Skeletal muscle cell (primary cell): ENCODE measurements at regions not wholly inside any gene's neighbourhood (a gene's known extent, or its start where the extent isn't known, plus 50 kb on each side); places are given as distances from the start of the nearest gene placed in this dataset.
A peak's percentile ranks its signal among the peaks of the same experiment; 100 is the strongest.
"Not testable (repeated sequence)": the region's sequence is repeated elsewhere in the genome, so short reads cannot be mapped to it uniquely, and the experiment has no call there.

Experiments
- DNase-seq: peaks from one replicate; pipeline ENCODE4 v3.0.0-alpha.2; 2010; ENCODE audit warnings: low read depth
- H3K4me3 ChIP-seq: 2 replicates; pipeline ENCODE4 v1.5.1; 2011; ENCODE audit warnings: low read depth, mild to moderate bottlenecking, control low read depth, low read length, moderate library complexity

GRCh38 chr2:49367003-49367402 is 212.7 kb upstream of the FSHR start:
- DNase-seq = no peak
- H3K4me3 ChIP-seq = no peak overlapping the region

GRCh38 chr2:49360407-49360767 is 206.1 kb upstream of the FSHR start:
- no peak for DNase-seq
- H3K4me3 ChIP-seq = no peak overlapping the region

DNA sequence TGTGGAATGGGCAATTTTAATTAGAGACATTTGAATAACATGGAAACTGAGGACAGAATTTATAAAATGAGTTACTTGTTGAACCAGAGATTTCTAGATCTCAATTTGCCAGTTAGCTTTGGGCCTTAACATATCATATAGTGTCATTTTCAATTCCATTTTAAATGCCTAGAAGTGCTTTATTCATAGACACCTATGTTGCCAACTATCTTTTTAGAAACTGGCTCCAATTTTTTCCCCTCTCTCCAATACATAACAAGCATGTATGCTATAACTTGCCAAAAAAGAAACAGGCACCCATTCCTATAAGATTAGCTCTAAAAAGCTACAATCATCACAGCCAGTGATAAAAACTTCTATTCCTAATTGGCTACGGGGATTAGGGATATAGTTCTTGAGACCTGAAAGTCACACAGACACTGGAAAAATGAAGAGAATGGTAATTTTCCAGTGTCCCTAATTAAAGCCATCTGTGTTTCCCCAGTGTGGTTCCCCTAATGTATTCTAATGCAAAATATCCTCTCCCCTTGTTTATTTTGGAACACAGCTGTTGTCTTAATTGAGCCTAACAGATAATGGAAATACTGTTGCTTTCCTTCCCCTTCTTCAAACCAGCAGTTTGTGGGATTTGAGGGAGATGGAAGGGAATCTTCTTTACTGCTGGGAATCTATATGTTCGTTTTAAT is 205.5 kb upstream of the FSHR start:
- DNase-seq = no peak
- H3K4me3 ChIP-seq = no peak overlapping the region

DNA sequence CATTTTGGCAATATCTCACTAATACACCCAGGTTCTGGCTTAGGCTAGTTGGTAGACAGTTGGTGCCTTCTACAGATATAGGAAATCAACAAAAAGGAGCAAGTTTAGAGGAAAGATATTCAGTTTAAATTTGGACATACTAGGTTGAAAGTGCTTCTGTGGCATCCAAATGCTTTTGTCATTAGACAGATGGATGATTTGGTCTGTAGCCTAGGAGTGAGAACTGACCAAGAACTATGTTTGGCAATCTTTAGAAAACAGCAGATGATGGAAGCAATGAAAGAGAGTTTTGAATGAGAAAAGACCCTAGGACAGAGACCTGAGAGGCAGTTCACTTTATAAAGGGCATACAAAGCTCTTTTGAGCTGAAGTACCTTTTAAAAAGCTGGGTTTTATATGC is 201.3 kb upstream of the FSHR start:
- no peak for DNase-seq
- no peak overlapping the region for H3K4me3 ChIP-seq

DNA sequence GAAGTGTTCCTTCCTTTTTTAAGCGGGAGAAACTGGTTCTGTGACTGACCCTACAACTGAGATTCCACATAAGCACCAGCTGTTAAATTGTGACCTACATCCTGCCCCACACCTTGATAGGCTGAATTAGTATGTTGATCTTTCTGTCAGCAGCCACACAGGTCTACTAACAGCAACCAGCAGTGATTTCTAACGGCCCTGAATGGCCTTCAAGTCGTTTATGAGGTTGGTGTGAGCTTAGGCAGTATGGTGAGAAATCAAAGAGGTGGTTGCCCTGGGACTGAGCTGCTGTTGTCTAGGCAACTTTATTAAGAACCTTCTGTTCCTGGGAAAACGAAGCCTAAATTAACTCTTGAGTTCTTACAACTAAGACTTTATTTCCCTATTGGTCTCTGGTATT is 197.2 kb upstream of the FSHR start:
- no peak for DNase-seq

GRCh38 chr2:49343638-49344037 is 189.3 kb upstream of the FSHR start:
- H3K4me3 ChIP-seq = no peak overlapping the region
- no peak for DNase-seq

More for the DNA sequence above, 197.2 kb upstream of the FSHR start:
- H3K4me3 ChIP-seq = no peak overlapping the region

GRCh38 chr2:49342156-49342555 is 187.8 kb upstream of the FSHR start:
- DNase-seq = no peak
- no peak overlapping the region for H3K4me3 ChIP-seq

DNA sequence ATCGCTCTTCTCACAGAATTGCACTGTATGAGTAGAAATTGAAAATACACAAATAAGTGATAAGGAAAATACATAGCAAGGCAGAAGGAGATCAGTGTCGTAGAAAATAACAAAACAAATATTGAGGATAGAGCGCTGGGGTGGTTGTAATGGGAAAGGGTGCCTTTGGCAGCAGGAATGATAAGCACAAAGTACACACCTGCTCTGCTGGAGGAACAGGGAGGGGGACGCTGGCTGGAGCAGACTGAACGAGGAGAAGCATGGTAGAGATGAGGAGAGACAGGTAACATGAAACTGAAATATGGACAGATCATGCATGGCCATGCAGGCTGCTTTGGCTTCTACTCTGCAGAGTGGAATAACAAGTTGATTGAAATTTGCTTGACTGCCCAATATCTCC is 181.2 kb upstream of the FSHR start:
- DNase-seq = no peak
- H3K4me3 ChIP-seq = no peak overlapping the region

- H3K4me3 ChIP-seq = no peak overlapping the region
- DNase-seq = no peak
These were observed 178.1 kb upstream of the FSHR start for GRCh38 chr2:49332415-49332814.

DNA sequence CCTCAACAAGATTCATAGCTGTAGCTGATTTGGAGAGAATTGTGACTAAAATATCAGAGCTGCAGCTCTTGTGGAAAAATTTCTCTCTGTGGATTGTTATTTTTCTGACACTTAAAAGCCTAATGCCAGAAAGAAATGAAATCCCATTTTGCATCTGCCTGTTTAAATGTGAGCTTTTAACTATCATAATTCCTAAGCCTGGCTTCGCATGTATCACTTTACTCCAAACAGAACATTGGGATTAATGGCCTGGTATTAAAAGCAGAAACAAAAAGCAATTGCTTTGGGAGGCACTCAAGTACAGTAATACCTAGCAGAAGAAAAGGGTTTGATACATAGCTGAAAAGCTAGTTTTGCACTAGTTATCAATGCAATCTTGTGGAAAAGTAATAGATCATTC is 164.2 kb upstream of the FSHR start:
- no peak overlapping the region for H3K4me3 ChIP-seq
- DNase-seq = no peak

DNA sequence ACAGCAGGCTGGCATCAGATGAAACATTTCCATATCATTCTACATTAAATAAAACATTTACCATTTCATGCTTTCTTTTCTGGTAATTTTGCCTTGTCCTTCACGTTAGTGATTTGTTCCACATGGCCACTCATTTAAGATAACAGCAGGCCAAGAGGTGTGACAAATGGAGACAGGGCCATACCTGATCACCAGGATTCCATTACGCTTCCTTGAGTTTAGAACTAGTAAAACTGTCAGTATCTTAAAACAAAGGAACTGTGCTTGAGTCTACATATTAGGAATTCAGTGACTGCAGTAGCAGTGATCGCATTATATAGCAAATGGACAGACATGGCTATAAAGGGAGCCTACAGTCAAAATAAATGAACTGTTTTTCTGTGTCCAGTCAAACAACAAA is 155.1 kb upstream of the FSHR start:
- DNase-seq = no peak
- H3K4me3 ChIP-seq = no peak overlapping the region

DNA sequence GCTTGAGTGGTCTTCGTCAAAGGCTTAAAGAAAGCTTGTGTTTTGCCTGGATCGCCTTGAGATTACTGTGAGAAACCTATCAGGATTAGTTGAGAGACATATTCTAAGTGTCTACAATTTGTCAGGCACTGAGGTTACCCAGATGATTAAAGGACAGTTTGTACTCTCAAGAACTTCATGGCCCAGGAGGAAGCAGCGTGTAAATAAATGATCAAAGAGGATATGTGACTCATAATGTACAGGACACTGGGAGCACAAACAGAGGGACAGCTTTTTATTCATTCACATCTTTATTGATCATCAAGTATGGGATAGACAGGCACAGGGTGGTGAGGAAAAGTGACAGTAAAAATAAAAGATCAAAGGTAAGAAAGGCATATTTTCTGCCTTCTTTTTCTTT is 152.6 kb upstream of the FSHR start:
- DNase-seq = peak; percentile 13

DNA sequence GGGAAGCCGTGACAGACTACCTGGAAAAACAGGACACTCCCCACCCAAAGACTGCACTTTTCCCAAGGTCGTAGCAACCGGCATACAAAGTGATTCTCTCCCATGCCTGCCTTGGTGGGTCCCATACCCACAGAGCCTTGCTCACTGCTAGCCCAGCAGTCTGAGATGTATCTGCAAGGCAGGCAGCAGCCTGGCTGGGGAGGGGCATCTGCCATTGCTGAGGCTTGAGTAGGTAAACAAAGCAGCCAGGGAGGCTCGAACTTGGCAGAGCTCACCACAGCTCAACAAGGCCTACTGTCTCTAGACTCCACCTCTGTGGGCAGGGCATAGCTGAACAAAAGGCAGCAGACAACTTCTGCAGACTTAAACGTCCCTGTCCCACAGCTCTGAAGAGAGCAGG is 144.4 kb upstream of the FSHR start:
- not testable (repeated sequence) for H3K4me3 ChIP-seq, DNase-seq

More for the DNA sequence above, 152.6 kb upstream of the FSHR start:
- no peak overlapping the region for H3K4me3 ChIP-seq

GRCh38 chr2:49298230-49298629 is 143.9 kb upstream of the FSHR start:
- DNase-seq = no peak
- H3K4me3 ChIP-seq = no peak overlapping the region

DNA sequence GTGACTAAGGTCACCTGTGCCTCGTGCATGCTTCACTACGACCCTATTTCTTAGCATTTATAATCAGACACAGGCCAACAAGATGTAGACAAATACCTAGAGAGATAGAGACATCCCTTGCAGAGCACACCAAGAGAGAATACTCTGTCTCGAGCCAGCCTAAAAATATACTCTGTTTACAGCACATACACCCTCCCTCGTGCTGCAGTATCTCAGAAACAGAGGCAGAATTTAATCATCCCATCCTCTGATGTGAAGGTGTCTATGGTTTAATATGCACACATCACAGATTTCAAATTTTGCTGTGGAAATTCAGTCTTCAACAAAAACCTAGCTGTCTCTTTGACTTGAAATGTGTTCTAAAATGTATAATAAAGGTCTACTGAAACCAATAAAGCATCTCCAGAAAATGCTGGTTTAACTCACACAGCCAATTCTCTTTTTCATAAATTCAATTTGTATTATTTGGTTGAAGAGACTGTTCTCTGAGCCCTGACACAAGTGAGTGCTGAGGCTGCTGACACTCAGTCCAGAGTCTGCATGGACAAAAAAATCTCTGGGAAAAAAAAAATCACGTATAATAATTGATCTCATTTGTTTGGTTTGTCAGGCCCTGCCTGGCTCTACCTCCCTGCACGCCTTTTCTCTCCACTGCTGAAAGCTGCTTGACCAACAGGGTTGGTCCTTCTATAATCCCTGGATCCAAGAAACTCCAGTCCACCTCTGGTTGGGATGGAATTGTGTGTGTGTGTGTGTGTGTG is 142.0 kb upstream of the FSHR start:
- H3K4me3 ChIP-seq = no peak overlapping the region

GRCh38 chr2:49294225-49294624 is 139.9 kb upstream of the FSHR start:
- no peak for DNase-seq
- no peak overlapping the region for H3K4me3 ChIP-seq

More for the DNA sequence above, 142.0 kb upstream of the FSHR start:
- no peak for DNase-seq

- no peak overlapping the region for H3K4me3 ChIP-seq
- no peak for DNase-seq
These were observed 137.3 kb upstream of the FSHR start for GRCh38 chr2:49291619-49292018.

- no peak overlapping the region for H3K4me3 ChIP-seq
- DNase-seq = no peak
These were observed 135.4 kb upstream of the FSHR start for GRCh38 chr2:49289711-49290110.

DNA sequence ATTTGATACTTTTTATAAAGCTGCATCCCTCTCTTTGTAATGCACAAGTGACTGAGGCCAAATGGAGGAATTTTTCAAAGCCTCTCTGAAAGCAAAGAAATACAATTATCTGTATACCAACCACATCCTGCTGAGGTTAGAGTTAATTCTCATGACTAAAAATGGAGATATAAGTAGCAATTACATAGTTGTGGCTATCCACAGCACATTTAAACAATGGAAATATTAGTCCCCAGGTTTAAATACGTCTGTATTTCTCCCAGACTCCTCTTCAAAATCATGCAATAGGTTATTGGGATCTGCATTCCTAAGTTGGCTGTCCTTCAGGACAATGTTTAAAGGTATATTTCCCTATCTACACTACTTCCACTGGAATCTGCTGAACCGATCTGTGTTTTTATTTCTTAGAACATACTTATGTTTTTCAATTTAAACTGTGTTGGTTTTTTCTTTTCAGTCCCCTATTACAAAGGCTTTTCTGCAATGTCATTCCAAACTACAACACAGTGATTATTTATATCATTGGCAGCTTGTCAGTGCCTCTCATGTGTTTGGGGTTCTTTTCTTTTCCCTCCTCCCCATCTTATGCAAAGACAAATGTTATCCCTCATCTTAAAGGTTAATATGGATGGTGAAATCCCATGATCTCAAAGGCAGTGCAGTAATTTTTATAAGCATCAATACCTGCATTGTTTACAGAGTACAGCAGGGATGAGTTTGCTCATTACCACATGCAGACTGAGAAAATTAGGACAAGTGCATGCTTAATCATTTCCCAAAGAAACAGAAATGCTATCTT is 134.8 kb upstream of the FSHR start:
- H3K4me3 ChIP-seq = no peak overlapping the region
- no peak for DNase-seq

DNA sequence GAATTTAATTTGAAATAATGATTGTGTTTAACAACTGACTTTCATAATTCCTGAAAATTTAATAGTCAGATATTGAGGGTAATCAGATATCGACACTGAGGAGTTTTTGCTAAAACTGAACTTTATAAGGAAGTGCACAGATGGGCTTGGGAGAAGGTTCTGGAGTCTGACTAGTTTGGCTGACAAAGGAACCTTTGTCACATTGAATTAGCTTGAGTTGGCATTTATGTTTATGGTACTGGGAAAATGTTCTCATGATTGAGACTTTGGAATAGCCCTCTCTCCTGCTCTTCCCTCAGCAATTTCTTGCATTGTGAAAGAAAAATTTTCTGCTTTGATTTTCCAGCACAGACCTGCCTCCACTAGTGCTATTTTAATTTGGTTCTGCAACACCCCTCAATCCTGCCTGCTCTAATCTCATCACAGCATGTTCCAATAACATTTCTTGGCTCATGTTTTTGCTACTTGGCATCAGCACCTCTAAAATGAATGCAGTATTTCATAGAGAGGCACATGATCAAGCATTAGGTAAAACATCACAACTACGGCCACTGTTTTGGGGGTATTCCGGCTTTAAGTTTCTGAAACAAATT is 133.9 kb upstream of the FSHR start:
- DNase-seq = no peak
- H3K4me3 ChIP-seq = no peak overlapping the region
